Right hindlimb (tissue), 1 donor: ENCODE measurements at regions not wholly inside any gene's neighbourhood (a gene's known extent, or its start where the extent isn't known, plus 50 kb on each side); places are given as distances from the start of the nearest gene placed in this dataset.

ENCODE experiments used
- DNase-seq: peaks from one replicate; pipeline ENCODE4 v3.0.0-alpha.2; 2018

DNA sequence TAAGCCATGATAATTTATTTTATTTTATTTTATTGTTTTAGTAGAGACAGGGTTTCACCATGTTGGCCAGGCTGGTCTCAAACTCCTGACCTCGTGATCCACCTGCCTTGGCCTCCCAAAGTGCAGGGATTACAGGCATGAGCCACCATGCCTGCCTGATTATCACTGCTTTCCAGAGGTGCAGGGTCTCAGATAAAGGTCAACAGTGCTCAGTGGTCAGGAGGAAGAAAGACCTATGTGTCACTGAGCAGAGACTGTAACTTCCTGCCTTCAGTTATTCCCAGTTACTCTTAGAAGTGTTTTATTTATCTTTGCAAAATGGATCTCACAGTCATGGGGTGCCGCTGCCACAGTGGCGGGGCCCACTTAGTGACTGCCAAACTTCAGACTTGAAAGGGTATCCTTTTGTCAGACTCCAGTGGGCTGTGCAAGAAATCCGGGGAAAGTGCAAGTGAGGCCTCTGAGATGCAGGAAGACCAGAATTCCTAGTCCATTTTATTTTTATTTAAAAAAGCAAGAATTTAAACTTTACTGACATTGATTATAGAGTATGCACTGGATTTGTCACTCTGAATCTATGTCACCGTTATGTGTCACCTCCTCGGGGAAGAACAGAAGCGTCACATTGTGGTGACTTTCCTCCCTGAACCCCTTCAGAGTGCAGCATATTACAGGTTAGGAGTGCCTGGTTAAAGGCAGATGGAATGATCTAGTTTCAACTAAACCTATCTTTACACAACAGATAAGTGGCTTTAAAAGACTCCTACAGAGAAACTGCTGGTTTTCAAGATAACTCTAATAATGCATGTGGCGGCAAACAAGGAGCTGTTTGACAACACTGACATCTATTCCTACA is 59.1 kb upstream of the BICD1 start:
- no peak for DNase-seq

DNA sequence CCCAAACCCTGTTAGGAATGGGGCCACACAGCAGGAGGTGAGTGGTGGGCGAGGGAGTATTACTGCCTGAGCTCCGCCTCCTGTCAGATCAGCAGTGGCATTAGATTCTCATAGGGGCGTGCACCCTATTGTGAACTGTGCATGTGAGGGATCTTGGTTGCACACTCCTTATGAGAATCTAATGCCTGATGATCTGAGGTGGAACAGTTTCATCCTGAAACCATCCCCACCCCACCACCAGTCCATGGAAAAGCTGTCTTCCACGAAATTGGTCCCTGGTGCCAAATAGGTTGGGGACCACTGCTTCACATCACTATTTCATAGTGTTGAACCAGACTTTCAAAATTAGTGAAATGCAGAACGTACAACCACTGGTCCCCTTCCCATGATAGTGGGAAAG is 57.9 kb upstream of the BICD1 start:
- DNase-seq, result no peak

DNA sequence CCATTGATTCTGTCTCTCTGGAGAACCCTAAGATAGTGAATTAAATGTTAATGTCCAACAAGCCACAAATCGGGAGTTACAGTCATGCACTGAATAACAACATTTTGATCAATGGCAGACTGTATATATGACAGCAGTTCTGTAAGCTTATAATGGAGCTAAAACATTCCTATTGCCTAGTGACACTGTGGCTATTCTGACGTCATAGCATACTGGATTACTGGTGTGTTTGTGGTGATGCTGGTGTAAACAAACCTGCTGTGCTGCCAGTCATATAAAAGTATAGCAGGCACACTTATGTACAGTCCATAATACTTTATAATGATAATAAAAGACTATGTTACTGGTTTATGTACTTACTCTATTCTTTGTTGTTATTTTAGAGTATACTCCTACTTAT is 56.7 kb upstream of the BICD1 start:
- DNase-seq, result no peak

DNA sequence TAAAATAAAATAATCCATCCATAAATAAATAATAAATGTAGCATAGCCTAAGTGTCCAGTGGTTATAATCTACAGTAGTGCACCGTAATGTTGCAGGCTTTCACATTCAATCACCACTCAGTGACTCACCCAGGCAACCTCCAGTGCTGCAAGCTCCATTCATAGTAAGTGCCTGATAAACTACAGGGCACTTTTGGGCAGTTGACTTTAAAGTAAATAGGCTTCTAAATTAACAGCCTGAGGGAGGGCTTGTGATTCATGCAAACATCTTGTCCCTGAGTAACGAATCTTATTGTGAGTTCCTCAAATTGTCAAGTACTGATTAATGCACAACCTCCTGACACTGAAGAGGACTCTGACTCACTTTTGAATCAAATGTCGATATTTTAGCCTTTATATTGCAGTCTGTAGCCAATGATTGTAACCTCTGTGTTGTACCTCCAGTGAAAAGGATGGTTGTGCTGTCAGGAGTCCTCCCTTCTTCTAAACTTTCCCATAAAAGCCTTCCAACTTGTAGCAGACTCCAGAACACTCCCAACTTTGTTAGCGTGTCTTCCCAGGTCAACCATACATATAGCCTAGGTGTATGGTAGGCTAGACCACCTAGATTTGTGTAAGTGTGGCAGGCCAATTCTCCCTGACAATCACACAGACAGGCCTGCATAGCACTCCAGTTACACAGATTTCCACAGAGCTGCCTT is 55.0 kb upstream of the BICD1 start:
- no peak for DNase-seq

DNA sequence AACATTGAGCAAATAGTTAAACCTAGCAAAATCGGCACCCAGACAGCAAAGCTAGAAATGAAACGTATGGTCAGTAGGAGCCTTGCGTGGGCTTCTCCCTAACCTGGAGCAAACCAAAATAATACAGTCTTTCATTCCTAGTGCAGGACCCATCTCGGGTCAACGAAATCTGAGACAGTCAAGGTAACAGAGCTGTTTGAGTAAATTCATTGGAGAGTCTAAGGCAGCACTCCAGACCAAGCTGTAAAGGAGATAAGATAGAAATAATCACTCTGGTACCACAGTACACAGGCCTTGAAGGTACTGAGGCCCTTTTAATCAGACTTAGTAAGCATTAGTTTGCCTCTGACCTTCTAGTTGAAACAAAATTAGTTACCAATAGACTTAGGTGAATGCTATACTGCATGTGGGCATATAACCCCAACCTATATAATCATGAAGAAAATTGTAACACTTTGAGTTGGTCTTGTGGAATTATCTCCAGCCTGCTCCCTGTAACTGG is 54.4 kb upstream of the BICD1 start:
- DNase-seq, result no peak

DNA sequence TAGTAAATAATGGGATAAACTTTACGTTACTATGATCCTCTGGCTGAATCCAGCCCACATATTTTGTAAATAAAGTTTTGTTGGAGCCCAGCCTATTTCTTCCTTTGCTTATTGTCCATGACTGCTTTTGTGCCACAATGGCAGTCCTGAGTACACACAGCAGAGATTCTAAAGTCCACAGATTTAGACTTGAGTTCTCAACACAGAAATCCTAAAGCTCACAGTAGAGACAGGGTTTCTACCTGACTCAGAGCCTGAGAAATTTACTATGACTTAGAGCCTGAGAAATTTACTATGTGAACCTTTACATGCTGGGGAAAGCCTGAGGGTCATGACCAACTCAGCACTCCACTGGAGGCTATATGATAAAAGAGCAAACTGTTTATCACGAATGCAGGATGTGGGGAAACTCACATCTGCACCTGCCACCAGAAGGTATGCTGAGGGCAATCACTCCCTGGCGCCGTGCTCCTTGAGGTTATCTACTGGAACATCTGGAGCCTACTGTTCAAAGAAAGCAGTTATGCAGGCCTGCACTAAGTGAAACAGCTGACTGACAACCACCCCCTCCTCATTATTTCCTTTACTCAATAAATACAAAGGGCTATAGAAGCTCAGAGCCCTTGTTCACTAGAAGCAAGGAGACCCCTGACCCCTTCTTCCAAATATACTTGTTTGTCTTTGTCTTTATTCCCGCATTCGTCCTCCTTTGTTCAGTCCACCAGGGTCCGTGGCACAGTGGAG is 52.6 kb upstream of the BICD1 start:
- DNase-seq, result no peak
